ENCODE measurements at regions not wholly inside any gene's neighbourhood (a gene's known extent, or its start where the extent isn't known, plus 50 kb on each side); places are given as distances from the start of the nearest gene placed in this dataset.

DNA sequence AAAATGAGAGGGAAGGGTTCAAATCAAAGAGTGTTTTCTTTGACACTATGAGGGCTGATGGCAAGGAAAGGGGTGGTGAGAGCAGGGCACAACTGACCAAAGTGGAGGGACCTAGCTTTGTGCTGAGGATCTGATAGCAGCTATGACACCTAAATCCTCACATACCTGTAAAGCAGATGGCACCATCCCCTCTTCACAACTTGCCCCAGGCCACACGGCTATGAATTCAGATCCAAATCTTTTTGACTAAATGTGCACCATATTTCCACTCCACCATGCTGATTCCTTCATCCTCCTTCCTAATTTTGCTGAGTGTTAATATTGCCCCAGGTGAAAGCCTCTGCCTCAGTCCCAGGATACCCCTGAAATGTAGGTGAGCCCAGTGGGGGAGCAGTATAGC is 385.7 kb downstream of the PLPP3 start:
- TF ChIP-seq, protein P1, sequence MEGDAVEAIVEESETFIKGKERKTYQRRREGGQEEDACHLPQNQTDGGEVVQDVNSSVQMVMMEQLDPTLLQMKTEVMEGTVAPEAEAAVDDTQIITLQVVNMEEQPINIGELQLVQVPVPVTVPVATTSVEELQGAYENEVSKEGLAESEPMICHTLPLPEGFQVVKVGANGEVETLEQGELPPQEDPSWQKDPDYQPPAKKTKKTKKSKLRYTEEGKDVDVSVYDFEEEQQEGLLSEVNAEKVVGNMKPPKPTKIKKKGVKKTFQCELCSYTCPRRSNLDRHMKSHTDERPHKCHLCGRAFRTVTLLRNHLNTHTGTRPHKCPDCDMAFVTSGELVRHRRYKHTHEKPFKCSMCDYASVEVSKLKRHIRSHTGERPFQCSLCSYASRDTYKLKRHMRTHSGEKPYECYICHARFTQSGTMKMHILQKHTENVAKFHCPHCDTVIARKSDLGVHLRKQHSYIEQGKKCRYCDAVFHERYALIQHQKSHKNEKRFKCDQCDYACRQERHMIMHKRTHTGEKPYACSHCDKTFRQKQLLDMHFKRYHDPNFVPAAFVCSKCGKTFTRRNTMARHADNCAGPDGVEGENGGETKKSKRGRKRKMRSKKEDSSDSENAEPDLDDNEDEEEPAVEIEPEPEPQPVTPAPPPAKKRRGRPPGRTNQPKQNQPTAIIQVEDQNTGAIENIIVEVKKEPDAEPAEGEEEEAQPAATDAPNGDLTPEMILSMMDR (IDR thresholded peaks at IDR 0.05), result no peak
- no peak for TF ChIP-seq POLR2A (IDR thresholded peaks at IDR 0.05)
